Ectodermal cell (in vitro differentiated cells): ENCODE measurements at regions not wholly inside any gene's neighbourhood (a gene's known extent, or its start where the extent isn't known, plus 50 kb on each side); places are given as distances from the start of the nearest gene placed in this dataset.

ENCODE experiments used
- H3K27ac ChIP-seq: 2 replicates; pipeline ENCODE4 v1.7.0; 2013; ENCODE audit warnings: mild to moderate bottlenecking, low read depth, low read length; ENCODE audit not compliant: insufficient read depth, poor library complexity, severe bottlenecking
- H3K27me3 ChIP-seq: 2 replicates; pipeline ENCODE4 v1.7.0; 2013; ENCODE audit warnings: mild to moderate bottlenecking, low read length; ENCODE audit not compliant: insufficient read depth, control insufficient read depth, poor library complexity, severe bottlenecking
- H3K36me3 ChIP-seq: one replicate; pipeline ENCODE4 v1.7.0; 2013; ENCODE audit warnings: low read length; ENCODE audit not compliant: control insufficient read depth, insufficient read depth
- H3K4me1 ChIP-seq: one replicate; pipeline ENCODE4 v1.7.0; 2013; ENCODE audit warnings: low read length; ENCODE audit not compliant: control insufficient read depth, insufficient read depth
- H3K4me3 ChIP-seq: 2 replicates; pipeline ENCODE4 v1.7.0; 2013; ENCODE audit warnings: low read depth, low read length, control low read depth; ENCODE audit not compliant: insufficient read depth
- H3K9me3 ChIP-seq: 2 replicates; pipeline ENCODE4 v1.7.0; 2013; ENCODE audit warnings: mild to moderate bottlenecking, low read length, moderate library complexity; ENCODE audit not compliant: control insufficient read depth
- WGBS, 2 experiments: methylation state at CpG; one replicate each; pipeline ENCODE4 v1.1.7; 2013; ENCODE audit warnings: missing lambda C conversion rate in 2 of 2; 5-methylcytosine and 5-hydroxymethylcytosine counted together

DNA sequence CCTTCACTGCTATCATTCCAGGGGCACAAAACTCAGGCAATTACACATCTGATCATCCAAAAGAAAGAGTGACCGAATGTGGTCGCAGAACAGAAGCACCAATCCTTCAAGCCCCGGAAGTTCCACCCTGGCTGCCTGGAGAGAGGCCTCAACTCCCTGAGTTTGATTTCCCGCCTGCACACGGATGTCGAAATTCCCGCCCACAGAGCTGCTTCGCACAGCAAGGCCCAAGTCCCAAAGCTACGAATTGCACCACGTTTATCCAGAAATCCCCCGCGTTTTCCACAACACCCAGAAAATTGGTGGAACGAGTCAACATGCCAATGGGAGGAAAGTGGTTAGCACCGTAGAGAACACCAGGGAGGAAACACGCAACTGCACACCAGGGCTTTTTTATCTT lies 445.4 kb downstream of the EIPR1 start:
- H3K27ac ChIP-seq = no peak overlapping the region
- no peak overlapping the region for H3K4me3 ChIP-seq
- H3K36me3 ChIP-seq = no peaks in the 10 kb centered on the region
- H3K27me3 ChIP-seq = no peaks in the 10 kb centered on the region
- peaks cover 17% of the 10 kb centered on the region for H3K4me1 ChIP-seq
- 80 to 81% methylated on average over 15 of the region's 15 CpGs for WGBS, 2 experiments
- no peaks in the 10 kb centered on the region for H3K9me3 ChIP-seq

DNA sequence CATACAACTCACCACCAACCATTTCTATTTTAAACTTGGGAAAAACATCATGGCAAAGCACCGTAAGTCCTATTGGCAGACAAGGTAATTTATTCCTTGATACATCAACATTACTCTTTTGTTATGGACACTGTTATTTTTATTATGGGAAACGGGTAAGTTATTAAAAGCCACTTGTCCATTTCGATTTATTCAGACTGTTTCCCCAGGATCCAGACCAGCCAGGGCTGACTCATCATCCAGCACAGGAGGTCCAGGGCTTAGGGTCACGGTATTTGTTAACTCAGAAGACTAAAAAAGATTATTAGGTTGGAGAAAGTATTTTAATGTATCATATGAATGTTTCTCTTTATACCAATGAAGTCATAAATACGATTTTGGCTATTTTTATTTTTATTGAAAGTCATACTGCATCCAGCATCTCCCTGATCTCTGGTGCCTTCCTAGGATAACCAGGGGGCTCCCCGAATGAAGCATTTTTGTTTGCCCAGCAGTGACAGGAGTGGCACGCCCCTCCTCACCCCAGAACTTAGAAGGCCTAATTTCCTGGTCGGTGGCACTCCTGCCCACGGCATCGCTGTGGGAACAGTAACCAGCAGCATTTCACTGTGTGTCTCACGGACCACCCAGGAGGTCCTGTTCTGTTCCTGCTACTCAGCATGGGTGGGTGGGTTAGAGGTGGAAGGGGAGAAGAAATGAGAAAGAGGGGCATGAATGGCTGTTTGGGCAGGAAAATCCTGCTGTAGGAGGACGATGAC lies 446.1 kb downstream of the EIPR1 start:
- no peaks in the 10 kb centered on the region for H3K27me3 ChIP-seq
- no peak overlapping the region for H3K27ac ChIP-seq
- no peaks in the 10 kb centered on the region for H3K36me3 ChIP-seq
- peaks cover 17% of the 10 kb centered on the region for H3K4me1 ChIP-seq
- no peak overlapping the region for H3K4me3 ChIP-seq
- H3K9me3 ChIP-seq = no peaks in the 10 kb centered on the region
- WGBS, 2 experiments = 92 to 93% methylated on average over 11 to 12 of the region's 12 CpGs

DNA sequence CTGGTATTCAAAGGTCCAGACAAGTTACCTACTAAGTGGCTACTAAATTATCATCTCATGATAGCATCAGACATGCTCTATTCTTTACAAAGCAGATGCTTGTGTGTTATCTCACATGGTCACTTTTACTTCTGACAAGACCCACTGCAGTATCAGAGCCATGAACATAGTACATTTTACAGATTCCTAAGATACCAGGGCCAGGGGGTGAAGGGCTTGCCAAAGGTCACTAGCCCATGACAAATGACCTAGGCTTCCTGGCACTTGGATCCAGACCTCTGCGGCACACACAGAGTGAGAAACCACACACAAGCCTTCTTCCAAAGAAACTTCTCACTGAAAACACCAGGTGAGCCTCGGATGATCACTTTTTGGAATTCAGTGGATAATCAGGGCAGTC lies 446.8 kb downstream of the EIPR1 start:
- H3K27ac ChIP-seq = no peak overlapping the region
- H3K4me3 ChIP-seq = no peak overlapping the region
- no peaks in the 10 kb centered on the region for H3K36me3 ChIP-seq
- 89 to 92% methylated on average over 2 of the region's 2 CpGs for WGBS, 2 experiments
- H3K9me3 ChIP-seq = no peaks in the 10 kb centered on the region
- H3K4me1 ChIP-seq = peaks cover 17% of the 10 kb centered on the region
- no peaks in the 10 kb centered on the region for H3K27me3 ChIP-seq

DNA sequence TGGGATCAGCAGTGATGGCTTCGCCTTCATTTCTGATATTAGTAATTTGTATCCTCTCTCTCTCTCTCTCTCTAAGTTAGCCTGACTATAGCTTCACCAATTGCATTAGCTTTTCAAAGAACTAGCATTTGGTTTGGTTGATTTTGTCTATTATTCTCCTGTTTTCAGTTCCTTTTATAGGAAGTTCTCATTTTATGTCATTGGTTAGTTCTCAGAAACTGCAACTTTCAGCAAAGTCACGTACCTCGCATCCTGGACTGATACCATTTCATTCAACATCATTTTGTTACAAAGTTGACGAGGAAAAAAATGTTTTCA lies 450.8 kb downstream of the EIPR1 start:
- H3K27me3 ChIP-seq = no peaks in the 10 kb centered on the region
- H3K9me3 ChIP-seq = no peaks in the 10 kb centered on the region
- H3K4me3 ChIP-seq = no peak overlapping the region
- no peaks in the 10 kb centered on the region for H3K4me1 ChIP-seq
- H3K27ac ChIP-seq = no peak overlapping the region
- 75% methylated on average over 4 of the region's 4 CpGs for WGBS, 2 experiments
- H3K36me3 ChIP-seq = no peaks in the 10 kb centered on the region

DNA sequence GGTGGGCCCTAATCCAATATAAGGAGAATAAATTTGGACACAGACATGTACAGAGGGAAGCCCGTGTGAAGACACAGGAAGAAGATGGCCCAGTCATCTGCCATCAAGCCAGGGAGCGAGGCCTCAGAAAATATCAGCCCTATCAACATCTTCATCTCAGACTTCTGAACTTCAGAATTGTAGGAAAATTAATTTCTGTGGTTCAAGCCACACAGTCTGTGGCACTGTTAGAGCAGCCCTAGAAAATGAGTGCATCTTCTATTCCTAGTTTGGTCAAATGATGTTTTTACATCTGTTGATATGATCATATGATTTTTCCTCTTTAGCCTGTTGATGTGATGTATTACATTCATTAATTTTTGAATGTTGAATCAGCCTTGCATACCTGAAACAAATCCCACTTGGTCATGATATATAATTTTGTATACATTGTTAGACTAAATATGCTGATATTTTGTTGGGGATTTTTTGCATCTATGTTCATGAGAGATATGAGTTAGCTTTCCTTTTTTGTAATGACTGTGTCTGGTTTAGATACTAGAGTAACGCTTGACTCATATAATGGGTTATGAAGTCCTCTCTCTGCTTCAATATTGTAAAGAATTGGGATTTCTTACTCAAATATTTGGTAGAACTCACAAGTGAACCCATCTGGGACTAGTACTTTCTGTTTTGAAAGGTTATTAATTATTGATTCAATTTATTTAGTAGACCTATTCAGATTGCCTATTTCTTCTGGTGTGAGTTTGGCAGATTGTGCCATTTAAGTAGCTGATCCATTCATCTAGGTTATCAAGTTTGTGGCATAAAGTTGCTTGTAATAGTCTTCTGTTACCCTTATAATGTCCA lies 451.4 kb downstream of the EIPR1 start:
- Histone ChIP-seq H3K36me3 (no peaks in the 10 kb centered on the region), H3K4me1 (no peaks in the 10 kb centered on the region), H3K9me3 (no peaks in the 10 kb centered on the region), H3K27me3 (no peaks in the 10 kb centered on the region), H3K4me3 (no peak overlapping the region), H3K27ac (no peak overlapping the region)
- 93 to 94% methylated on average over 3 of the region's 3 CpGs for WGBS, 2 experiments

DNA sequence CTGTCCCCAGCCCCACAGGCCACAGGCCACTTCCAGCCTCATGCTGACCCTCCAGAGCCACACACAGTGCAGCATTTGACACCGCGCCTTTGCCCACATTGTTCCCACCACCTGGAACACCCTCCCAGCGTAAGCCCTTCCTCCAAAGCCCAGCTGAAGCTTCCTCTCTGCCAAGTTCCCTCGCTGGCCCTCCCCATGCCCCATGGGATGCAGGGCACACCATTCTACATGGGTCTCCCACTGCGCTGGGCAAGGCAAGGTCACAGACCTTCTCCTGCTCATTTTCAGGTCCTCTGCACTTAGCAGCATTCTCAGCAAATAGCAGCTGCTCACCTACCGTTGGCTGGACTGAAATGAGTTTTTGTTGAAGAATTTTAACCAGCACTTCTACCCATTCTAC lies 455.5 kb downstream of the EIPR1 start:
- Histone ChIP-seq H3K4me3 (no peak overlapping the region), H3K27me3 (no peaks in the 10 kb centered on the region), H3K4me1 (no peaks in the 10 kb centered on the region), H3K36me3 (no peaks in the 10 kb centered on the region), H3K27ac (no peak overlapping the region), H3K9me3 (no peaks in the 10 kb centered on the region)
- WGBS, 2 experiments = 92 to 93% methylated on average over 6 of the region's 6 CpGs

DNA sequence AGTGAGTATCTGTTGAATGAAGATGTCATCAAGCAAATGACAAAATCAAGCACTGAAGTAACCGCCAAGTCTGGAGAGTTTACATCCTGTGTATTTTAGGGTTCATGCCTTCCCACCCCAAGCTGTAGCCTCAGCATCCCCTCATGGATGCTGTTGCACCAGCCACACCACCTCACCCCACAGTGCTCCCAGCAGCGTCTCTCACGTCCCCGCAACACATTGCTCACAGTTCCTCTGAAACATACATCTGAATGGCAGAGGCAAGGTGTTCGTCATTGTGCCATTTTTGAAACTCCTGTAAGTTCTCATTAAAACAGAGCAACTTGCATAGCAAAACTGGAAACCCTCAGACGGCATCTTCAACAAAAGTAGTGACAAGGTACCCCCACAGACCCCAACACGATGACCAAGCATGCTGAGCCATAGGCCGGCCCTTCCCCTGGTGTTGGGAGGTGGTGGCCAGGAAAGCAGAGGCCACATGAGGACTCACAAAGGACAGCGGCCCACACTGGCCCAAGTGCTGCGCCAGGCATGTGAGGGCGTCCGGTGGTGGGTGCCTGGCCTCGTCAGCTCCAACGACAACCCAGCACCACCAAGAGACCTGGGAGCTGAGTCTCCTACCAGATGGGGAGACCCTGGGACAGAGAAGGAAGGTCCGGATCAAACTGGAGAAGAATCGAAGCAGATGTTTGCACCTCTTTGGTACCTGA lies 456.5 kb downstream of the EIPR1 start:
- H3K27ac ChIP-seq = no peak overlapping the region
- H3K4me1 ChIP-seq = no peaks in the 10 kb centered on the region
- no peaks in the 10 kb centered on the region for H3K27me3 ChIP-seq
- no peaks in the 10 kb centered on the region for H3K36me3 ChIP-seq
- 94 to 95% methylated on average over 16 of the region's 16 CpGs for WGBS, 2 experiments
- H3K9me3 ChIP-seq = peaks cover 1% of the 10 kb centered on the region
- no peak overlapping the region for H3K4me3 ChIP-seq

DNA sequence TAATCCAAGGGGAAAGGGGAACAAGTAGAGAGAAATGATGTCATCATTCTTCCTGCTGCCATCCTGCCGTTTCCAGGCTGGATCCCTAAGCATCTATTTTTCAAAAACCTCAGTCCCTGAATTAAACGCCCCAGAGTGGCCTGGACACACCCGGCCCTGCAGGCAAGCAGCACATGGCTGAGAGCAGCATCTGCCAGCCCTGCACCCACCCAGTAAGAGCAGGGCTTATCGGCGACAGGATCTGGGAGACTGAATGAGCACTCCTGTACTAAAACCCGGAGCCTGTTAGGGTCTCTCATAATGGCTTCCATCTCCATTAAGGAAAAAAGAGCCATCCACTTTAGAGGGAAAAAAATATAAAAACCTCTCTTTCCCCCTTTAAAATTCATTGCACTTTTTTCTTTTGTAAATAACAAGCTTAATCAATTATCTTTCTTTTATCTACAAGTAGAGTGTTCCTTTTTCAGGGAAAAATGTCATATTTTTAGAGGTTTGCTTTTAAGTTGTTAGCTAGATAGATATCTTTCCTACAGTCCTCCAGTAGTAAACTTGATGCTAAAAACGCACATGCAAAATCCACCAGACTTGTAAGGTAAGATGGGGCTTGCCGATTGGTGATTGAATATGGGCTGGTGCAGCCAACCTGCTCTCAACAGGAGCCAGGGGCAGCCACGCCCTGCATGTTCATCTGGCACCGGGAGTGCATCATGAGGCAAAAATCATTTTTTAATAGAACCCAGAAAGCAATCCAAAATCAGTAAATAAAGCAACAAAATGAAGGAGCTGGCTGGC lies 457.8 kb downstream of the EIPR1 start:
- Histone ChIP-seq H3K4me3 (no peak overlapping the region), H3K36me3 (no peaks in the 10 kb centered on the region), H3K4me1 (no peaks in the 10 kb centered on the region), H3K27ac (no peak overlapping the region), H3K27me3 (no peaks in the 10 kb centered on the region), H3K9me3 (peaks cover 4% of the 10 kb centered on the region)
- WGBS, 2 experiments = 87 to 90% methylated on average over 10 of the region's 10 CpGs

DNA sequence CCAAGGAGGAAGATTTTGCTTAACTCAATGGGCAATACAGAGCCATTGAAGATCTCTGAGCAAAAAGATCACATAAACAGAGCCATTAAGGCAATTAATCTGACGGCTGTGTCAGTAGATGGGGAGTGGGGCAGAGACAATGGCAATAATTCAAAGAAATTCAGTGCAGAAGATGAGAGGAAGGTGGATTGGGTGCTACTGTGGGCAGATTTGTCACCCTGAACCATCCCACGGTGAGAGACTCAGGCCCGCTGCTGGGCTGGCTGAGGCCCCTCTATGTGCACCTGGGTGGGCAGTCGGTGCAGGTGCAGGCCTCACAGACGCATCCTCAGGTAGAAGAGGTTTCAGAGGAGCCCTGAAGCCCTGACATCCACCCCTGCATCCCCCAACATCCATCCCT lies 458.6 kb downstream of the EIPR1 start:
- Histone ChIP-seq H3K9me3 (peaks cover 4% of the 10 kb centered on the region), H3K27me3 (no peaks in the 10 kb centered on the region), H3K4me3 (no peak overlapping the region), H3K4me1 (no peaks in the 10 kb centered on the region), H3K36me3 (no peaks in the 10 kb centered on the region), H3K27ac (no peak overlapping the region)
- 92 to 95% methylated on average over 5 of the region's 5 CpGs for WGBS, 2 experiments
